ENCODE measurements at regions not wholly inside any gene's neighbourhood (a gene's known extent, or its start where the extent isn't known, plus 50 kb on each side); places are given as distances from the start of the nearest gene placed in this dataset.
"Not testable (repeated sequence)": the region's sequence is repeated elsewhere in the genome, so short reads cannot be mapped to it uniquely, and the experiment has no call there.

GRCh38 chr4:9544851-9545250, 100.6 kb downstream of the DEFB131A start:
- H3K27ac ChIP-seq (ENCODE audit: low read depth, low read length); H4K8ac ChIP-seq (ENCODE audit: extremely low read depth, insufficient read depth, low read length); H2BK5ac ChIP-seq (ENCODE audit: low read depth, low read length); H3K23me2 ChIP-seq (ENCODE audit: low read depth, low read length); H3K56ac ChIP-seq (replicated peaks; ENCODE audit: insufficient read length, low read depth, low read length); H3K23ac ChIP-seq (ENCODE audit: insufficient read length); FAIRE-seq; H2BK12ac ChIP-seq (ENCODE audit: low read depth, low read length); H3K14ac ChIP-seq (ENCODE audit: insufficient read length); H3K9ac ChIP-seq (replicated peaks in 1 of 4; ENCODE audit: extremely low read depth in 1 of 4, low read depth in 3 of 4, low read length in 3 of 4); H4K20me1 ChIP-seq (replicated peaks in 1 of 2; ENCODE audit: control insufficient read depth in 1 of 2, insufficient read depth in 2 of 2, low read length in 2 of 2); H3K36me3 ChIP-seq (ENCODE audit: control insufficient read depth in 2 of 4, insufficient read depth in 4 of 4, low read length in 3 of 4); DNase-seq (ENCODE audit: low read depth in 1 of 2, low spot score in 2 of 2); H2AK5ac ChIP-seq (ENCODE audit: low read depth, low read length); POLR2A ChIA-PET (ENCODE audit: partially characterized antibody); H3K4ac ChIP-seq (replicated peaks; ENCODE audit: insufficient read length, low read depth, low read length); H4K91ac ChIP-seq (replicated peaks; ENCODE audit: insufficient read length, low read length); H2AFZ ChIP-seq (ENCODE audit: low read length); H3K79me2 ChIP-seq (ENCODE audit: control insufficient read depth in 1 of 2, insufficient read depth in 2 of 2, low read length in 2 of 2); H2BK120ac ChIP-seq (replicated peaks; ENCODE audit: low read depth, low read length); H3K18ac ChIP-seq (ENCODE audit: extremely low read depth, low read length); H2BK15ac ChIP-seq (ENCODE audit: low read length); H2BK20ac ChIP-seq (ENCODE audit: low read length); H3K9me3 ChIP-seq (ENCODE audit: insufficient read depth in 2 of 2, low read depth in 1 of 2, low read length in 1 of 2); H3K79me1 ChIP-seq (ENCODE audit: low read depth, low read length); H3K27me3 ChIP-seq (replicated peaks in 1 of 4; ENCODE audit: control insufficient read depth in 3 of 4, extremely low read depth in 1 of 4, insufficient read depth in 3 of 4, low read length in 3 of 4): not testable (repeated sequence)
- peak overlapping the region in 1 of 4 experiments; percentile 34; a peak in 1 of 8 replicates for H3K4me3 ChIP-seq (ENCODE audit: extremely low read depth in 1 of 4, insufficient read depth in 2 of 4, low read depth in 3 of 4, low read length in 4 of 4)
- peaks cover 0 to 13% (median 0%) of the 10 kb centered on the region in 4 experiments; a peak in 3 of 7 replicates for H3K4me1 ChIP-seq (replicated peaks in 1 of 4; ENCODE audit: control insufficient read depth in 3 of 4, insufficient read depth in 4 of 4, low read length in 3 of 4)
- peak overlapping the region; percentile 28 to 41; a peak in 2 of 4 replicates for H3K4me2 ChIP-seq (ENCODE audit: insufficient read depth in 1 of 2, low read depth in 2 of 2, low read length in 2 of 2)
- WGBS, 2 experiments (ENCODE audit: extremely low coverage in 1 of 2, insufficient coverage in 1 of 2, insufficient read length in 1 of 2, insufficient replicate concordance in 2 of 2, low coverage in 1 of 2, low lambda C conversion rate in 2 of 2, missing lambda C conversion rate in 1 of 2), result 13% methylated on average over 2 of the region's 2 CpGs; no CpG with 5 or more reads in 1 of the 2 experiments
- CTCF ChIA-PET (ENCODE audit: partially characterized antibody), result interaction anchor here (0.8 to 1.0 kb wide), 2 partner anchors 11 to 56 kb away, joined by 3 to 4 read pairs; no protein-coding TSS in a partner anchor
- H4K5ac ChIP-seq (ENCODE audit: insufficient read length, low read depth, low read length), result peak overlapping the region; percentile 88

- 96% methylated on average over 6 of the region's 6 CpGs; no CpG with 5 or more reads in 1 of the 2 experiments for WGBS, 2 experiments (ENCODE audit: extremely low coverage in 1 of 2, insufficient coverage in 1 of 2, insufficient read length in 1 of 2, insufficient replicate concordance in 2 of 2, low coverage in 1 of 2, low lambda C conversion rate in 2 of 2, missing lambda C conversion rate in 1 of 2)
- H2BK120ac ChIP-seq (replicated peaks; ENCODE audit: low read depth, low read length); H2BK12ac ChIP-seq (ENCODE audit: low read depth, low read length); H3K56ac ChIP-seq (replicated peaks; ENCODE audit: insufficient read length, low read depth, low read length); H2AFZ ChIP-seq (ENCODE audit: low read length); H4K91ac ChIP-seq (replicated peaks; ENCODE audit: insufficient read length, low read length); H2AK5ac ChIP-seq (ENCODE audit: low read depth, low read length); H3K36me3 ChIP-seq (ENCODE audit: control insufficient read depth in 2 of 4, insufficient read depth in 4 of 4, low read length in 3 of 4); DNase-seq (ENCODE audit: low read depth in 1 of 2, low spot score in 2 of 2); H3K4me3 ChIP-seq (ENCODE audit: extremely low read depth in 1 of 4, insufficient read depth in 2 of 4, low read depth in 3 of 4, low read length in 4 of 4); H4K5ac ChIP-seq (ENCODE audit: insufficient read length, low read depth, low read length); H3K79me1 ChIP-seq (ENCODE audit: low read depth, low read length); H4K20me1 ChIP-seq (replicated peaks in 1 of 2; ENCODE audit: control insufficient read depth in 1 of 2, insufficient read depth in 2 of 2, low read length in 2 of 2); H3K9ac ChIP-seq (replicated peaks in 1 of 4; ENCODE audit: extremely low read depth in 1 of 4, low read depth in 3 of 4, low read length in 3 of 4); H3K23ac ChIP-seq (ENCODE audit: insufficient read length); H3K27ac ChIP-seq (ENCODE audit: low read depth, low read length); H3K23me2 ChIP-seq (ENCODE audit: low read depth, low read length); FAIRE-seq; H3K27me3 ChIP-seq (replicated peaks in 1 of 4; ENCODE audit: control insufficient read depth in 3 of 4, extremely low read depth in 1 of 4, insufficient read depth in 3 of 4, low read length in 3 of 4); POLR2A ChIA-PET (ENCODE audit: partially characterized antibody); H2BK15ac ChIP-seq (ENCODE audit: low read length); H2BK20ac ChIP-seq (ENCODE audit: low read length); H3K79me2 ChIP-seq (ENCODE audit: control insufficient read depth in 1 of 2, insufficient read depth in 2 of 2, low read length in 2 of 2); H3K14ac ChIP-seq (ENCODE audit: insufficient read length); H3K18ac ChIP-seq (ENCODE audit: extremely low read depth, low read length); H2BK5ac ChIP-seq (ENCODE audit: low read depth, low read length); H3K4ac ChIP-seq (replicated peaks; ENCODE audit: insufficient read length, low read depth, low read length); H3K4me1 ChIP-seq (replicated peaks in 1 of 4; ENCODE audit: control insufficient read depth in 3 of 4, insufficient read depth in 4 of 4, low read length in 3 of 4); H3K9me3 ChIP-seq (ENCODE audit: insufficient read depth in 2 of 2, low read depth in 1 of 2, low read length in 1 of 2); CTCF ChIA-PET (ENCODE audit: partially characterized antibody); H3K4me2 ChIP-seq (ENCODE audit: insufficient read depth in 1 of 2, low read depth in 2 of 2, low read length in 2 of 2); H4K8ac ChIP-seq (ENCODE audit: extremely low read depth, insufficient read depth, low read length): not testable (repeated sequence)
These were observed 103.3 kb downstream of the DEFB131A start for GRCh38 chr4:9547470-9547869.

Measured in H1 (cell line).